ENCODE measurements at regions not wholly inside any gene's neighbourhood (a gene's known extent, or its start where the extent isn't known, plus 50 kb on each side); places are given as distances from the start of the nearest gene placed in this dataset.

DNA sequence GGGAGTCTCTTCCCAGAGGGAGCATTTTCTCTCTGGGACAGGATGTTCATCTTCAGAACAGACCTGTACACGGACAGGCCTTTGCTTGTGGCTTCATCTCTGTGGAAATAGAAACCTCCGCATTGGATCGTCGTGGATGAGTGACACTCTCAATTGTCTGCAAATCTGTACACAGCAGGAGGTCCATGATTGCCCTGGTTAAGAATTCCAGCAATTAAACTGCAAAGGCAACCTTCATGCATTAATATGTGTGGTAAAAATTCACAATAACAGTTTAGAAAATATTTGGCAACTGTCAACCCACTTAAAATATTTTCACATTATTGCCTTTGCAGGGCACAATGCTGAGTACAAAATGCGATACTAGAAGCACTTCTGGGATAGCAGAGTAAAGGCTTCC is 149.8 kb upstream of the SFSWAP start:
- no peak for TF ChIP-seq POLR2A (IDR thresholded peaks at IDR 0.05)
- TF ChIP-seq, protein P1, sequence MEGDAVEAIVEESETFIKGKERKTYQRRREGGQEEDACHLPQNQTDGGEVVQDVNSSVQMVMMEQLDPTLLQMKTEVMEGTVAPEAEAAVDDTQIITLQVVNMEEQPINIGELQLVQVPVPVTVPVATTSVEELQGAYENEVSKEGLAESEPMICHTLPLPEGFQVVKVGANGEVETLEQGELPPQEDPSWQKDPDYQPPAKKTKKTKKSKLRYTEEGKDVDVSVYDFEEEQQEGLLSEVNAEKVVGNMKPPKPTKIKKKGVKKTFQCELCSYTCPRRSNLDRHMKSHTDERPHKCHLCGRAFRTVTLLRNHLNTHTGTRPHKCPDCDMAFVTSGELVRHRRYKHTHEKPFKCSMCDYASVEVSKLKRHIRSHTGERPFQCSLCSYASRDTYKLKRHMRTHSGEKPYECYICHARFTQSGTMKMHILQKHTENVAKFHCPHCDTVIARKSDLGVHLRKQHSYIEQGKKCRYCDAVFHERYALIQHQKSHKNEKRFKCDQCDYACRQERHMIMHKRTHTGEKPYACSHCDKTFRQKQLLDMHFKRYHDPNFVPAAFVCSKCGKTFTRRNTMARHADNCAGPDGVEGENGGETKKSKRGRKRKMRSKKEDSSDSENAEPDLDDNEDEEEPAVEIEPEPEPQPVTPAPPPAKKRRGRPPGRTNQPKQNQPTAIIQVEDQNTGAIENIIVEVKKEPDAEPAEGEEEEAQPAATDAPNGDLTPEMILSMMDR (IDR thresholded peaks at IDR 0.05): no peak

All from esophagus squamous epithelium (tissue), 4 donors.